Activated naive CD4-positive, alpha-beta T cell treated with anti-CD3 and anti-CD28 coated beads for 36 hours (primary cell): ENCODE measurements at regions not wholly inside any gene's neighbourhood (a gene's known extent, or its start where the extent isn't known, plus 50 kb on each side); places are given as distances from the start of the nearest gene placed in this dataset.
A peak's percentile ranks its signal among the peaks of the same experiment; 100 is the strongest.
"Not testable (repeated sequence)": the region's sequence is repeated elsewhere in the genome, so short reads cannot be mapped to it uniquely, and the experiment has no call there.

Experiments used
- CTCF ChIA-PET: fragments of 350-600 bp; sonication (Branson Sonifier 250); formaldehyde crosslinking; loops from one replicate; lab custom pipeline; 2021; ENCODE audit warnings: antibody characterized with exemption; lab: Charles Lee
- DNase-seq: peaks from one replicate; pipeline ENCODE4 v3.0.0-alpha.2; 2020
- H3K27ac Mint-ChIP-seq: one replicate; pipeline ENCODE4 v1.8.0; 2021; ENCODE audit warnings: mild to moderate bottlenecking, mixed read lengths
- H3K27me3 Mint-ChIP-seq: one replicate; pipeline ENCODE4 v1.8.0; 2021; ENCODE audit warnings: low read depth, mixed read lengths
- H3K36me3 Mint-ChIP-seq: one replicate; pipeline ENCODE4 v1.8.0; 2021; ENCODE audit warnings: low read depth, mixed read lengths
- H3K4me1 Mint-ChIP-seq: one replicate; pipeline ENCODE4 v1.8.0; 2021; ENCODE audit warnings: low read depth, mixed read lengths
- H3K4me3 Mint-ChIP-seq: one replicate; pipeline ENCODE4 v1.8.0; 2021; ENCODE audit warnings: mild to moderate bottlenecking, moderate library complexity, mixed read lengths
- H3K9me3 Mint-ChIP-seq: one replicate; pipeline ENCODE4 v1.8.0; 2021; ENCODE audit warnings: mixed read lengths
- intact Hi-C: fragments of 100-400 bp; cut with micrococcal nuclease; formaldehyde crosslinking; loops from one replicate; pipeline ENCODE4 v1.15.1; 2023

DNA sequence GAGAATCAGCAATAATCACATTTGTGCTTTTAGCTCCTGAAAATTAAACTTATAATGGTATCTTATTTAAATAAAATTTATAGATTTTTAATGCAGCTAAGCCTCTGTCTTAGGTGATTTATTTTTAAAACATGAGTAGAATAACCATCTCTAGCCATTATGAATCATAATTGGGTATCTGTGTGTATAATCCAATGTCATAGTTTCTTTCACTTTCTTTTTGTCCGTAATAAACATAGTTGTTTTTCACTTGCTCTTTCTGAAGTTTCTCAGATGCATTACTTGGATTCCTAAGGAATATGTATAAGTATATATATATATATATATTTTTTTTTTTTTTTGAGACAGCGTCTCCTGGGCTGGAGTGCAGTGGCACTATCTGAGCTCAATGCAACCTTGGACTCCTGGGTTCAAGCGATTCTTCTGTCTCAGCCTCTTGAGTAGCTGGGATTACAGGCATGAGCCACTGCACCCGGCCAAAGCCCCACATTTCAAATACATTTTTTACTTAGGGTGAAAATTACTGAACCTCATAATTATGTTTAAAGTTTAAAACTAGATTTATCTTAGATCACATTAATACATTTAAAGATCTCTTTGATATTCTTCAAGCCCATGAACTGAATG is 377.1 kb downstream of the PRDM9 start:
- no peak overlapping the region for H3K27ac Mint-ChIP-seq
- H3K27me3 Mint-ChIP-seq: no peaks in the 10 kb centered on the region
- no peaks in the 10 kb centered on the region for H3K4me1 Mint-ChIP-seq
- intact Hi-C loops: no loop called here
- peaks cover 1% of the 10 kb centered on the region for H3K36me3 Mint-ChIP-seq
- CTCF ChIA-PET: interaction anchor here (0.5 kb wide), 1 partner anchor 180 kb away, joined by 3 read pairs; no protein-coding TSS in a partner anchor
- no peak overlapping the region for H3K4me3 Mint-ChIP-seq
- H3K9me3 Mint-ChIP-seq: peaks cover 8% of the 10 kb centered on the region
- DNase-seq: no peak

DNA sequence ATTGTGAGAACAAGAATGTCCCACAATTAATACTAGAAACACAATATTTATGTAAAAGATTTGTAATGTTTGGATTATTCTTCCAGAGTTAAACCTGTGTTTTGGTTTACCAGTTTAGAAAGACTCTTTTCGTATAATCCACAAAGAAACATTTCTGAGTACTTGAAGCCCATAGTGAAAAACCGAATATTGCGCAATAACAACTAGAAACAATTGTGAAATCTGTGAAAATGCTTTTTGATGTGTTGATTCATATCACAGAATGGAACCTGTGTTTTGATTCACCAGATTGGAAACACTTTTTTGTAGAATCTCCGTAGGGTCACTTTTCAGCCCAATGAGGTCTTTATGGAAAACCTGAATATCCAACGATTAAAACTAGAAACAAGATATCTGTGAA is 386.2 kb downstream of the PRDM9 start:
- no peak overlapping the region for H3K4me3 Mint-ChIP-seq
- H3K27ac Mint-ChIP-seq: no peak overlapping the region
- DNase-seq: no peak
- intact Hi-C loops: no loop called here
- CTCF ChIA-PET: no interaction called here
- no peaks in the 10 kb centered on the region for H3K4me1 Mint-ChIP-seq
- H3K27me3 Mint-ChIP-seq: no peaks in the 10 kb centered on the region
- no peaks in the 10 kb centered on the region for H3K36me3 Mint-ChIP-seq
- peaks cover 11% of the 10 kb centered on the region for H3K9me3 Mint-ChIP-seq

DNA sequence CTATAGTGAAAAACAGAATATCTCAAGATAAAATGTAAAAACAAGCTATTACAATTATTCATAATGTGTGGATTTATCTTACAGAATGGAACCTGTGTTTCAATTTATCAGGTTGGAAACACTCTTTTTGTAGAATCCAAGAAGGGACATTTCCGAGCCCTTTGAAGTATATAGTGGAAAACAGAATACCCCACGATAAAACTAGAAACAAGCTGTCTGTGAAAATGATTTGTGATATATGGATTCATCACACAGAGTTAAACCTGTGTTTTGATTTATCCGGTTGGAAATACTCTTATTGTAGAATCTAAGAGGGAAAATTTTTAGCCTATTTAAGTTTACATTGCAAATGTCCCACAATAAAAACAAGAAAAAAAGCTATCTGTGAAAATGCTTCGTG is 388.2 kb downstream of the PRDM9 start:
- CTCF ChIA-PET: no interaction called here
- intact Hi-C loops: no loop called here
- H3K27ac Mint-ChIP-seq: no peak overlapping the region

DNA sequence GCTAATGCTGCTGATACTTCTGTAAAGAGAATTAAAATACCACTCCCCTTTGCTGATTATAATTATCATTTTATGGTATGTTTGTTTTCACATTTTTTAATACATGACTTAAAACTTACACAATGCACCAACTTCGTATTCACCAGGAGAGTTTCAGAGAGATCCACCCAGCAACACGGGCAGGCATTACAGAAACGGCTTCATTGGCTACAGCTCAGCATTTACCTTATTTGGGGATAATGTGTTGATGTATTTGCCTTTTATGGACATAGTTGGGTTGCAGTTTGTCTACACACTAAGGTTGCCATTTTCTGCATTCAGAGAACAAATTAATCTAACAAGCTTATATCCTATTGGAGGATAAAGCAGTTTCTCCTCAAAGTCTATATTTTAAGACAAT is 423.6 kb downstream of the PRDM9 start:
- DNase-seq: no peak
- intact Hi-C loops: no loop called here
- Mint-ChIP-seq H3K9me3 (peaks cover 14% of the 10 kb centered on the region), H3K4me3 (no peak overlapping the region), H3K36me3 (no peaks in the 10 kb centered on the region), H3K27ac (no peak overlapping the region), H3K4me1 (no peaks in the 10 kb centered on the region), H3K27me3 (no peaks in the 10 kb centered on the region)
- CTCF ChIA-PET: interaction anchor here (0.6 kb wide), 1 partner anchor 148 kb away, joined by 4 read pairs; no protein-coding TSS in a partner anchor

More for the DNA sequence above, 388.2 kb downstream of the PRDM9 start:
- no peak overlapping the region for H3K4me3 Mint-ChIP-seq
- H3K27me3 Mint-ChIP-seq: no peaks in the 10 kb centered on the region
- no peaks in the 10 kb centered on the region for H3K36me3 Mint-ChIP-seq
- peaks cover 11% of the 10 kb centered on the region for H3K9me3 Mint-ChIP-seq
- DNase-seq: no peak
- H3K4me1 Mint-ChIP-seq: no peaks in the 10 kb centered on the region

DNA sequence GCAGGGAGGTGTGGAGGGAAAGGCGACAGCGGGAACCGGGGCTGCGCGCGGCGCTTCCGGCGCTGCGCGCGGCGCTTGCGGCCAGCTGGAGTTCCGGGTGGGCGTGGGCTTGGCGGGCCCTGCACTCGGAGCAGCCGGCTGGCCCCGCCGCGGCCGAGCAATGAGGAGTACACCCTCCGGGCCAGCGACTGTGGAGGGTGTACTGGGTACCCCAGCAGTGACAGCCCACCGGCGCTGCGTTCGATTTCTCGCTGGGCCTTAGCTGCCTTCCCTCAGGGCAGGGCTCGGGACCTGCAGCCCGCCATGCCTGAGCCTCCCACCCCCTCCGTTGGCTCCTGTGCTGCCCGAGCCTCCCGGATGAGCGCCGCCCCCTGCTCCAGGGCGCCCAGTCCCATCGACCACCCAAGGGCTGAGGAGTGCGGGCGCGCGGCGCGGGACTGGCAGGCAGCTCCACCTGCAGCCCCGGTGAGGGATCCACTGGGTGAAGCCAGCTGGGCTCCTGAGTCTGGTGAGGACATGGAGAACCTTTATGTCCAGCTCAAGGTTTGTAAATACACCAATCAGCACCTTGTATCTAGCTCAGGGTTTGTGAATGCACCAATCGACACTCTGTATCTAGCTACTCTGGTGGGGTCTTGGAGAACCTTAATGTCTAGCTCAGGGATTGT is 444.0 kb downstream of the PRDM9 start:
- H3K4me1 Mint-ChIP-seq: not testable (repeated sequence)

DNA sequence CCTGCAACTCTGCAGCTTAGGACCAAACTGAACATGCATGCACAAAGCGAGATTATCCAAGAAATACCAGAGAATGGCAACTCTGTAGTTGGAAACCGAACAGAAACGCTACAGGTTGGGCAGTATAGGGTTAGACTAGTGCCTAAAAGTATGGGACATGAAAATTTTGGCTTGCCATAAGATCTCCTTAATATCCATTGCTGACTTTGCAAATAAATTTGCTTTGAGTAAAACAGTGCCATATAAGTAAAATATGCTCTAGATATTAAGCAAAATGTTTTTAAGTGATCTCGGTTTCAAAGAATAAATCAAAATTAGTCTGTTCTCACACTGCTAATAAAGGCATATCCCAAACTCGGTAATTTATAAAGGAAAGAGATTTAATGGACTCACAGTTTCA is 456.0 kb downstream of the PRDM9 start:
- peaks cover 7% of the 10 kb centered on the region for H3K9me3 Mint-ChIP-seq
- no peak overlapping the region for H3K4me3 Mint-ChIP-seq
- H3K36me3 Mint-ChIP-seq: no peaks in the 10 kb centered on the region
- CTCF ChIA-PET: no interaction called here
- H3K4me1 Mint-ChIP-seq: no peaks in the 10 kb centered on the region
- H3K27me3 Mint-ChIP-seq: no peaks in the 10 kb centered on the region
- DNase-seq: no peak
- intact Hi-C loops: no loop called here
- no peak overlapping the region for H3K27ac Mint-ChIP-seq

More for the DNA sequence above, 444.0 kb downstream of the PRDM9 start:
- H3K27ac Mint-ChIP-seq, DNase-seq, CTCF ChIA-PET, H3K27me3 Mint-ChIP-seq, H3K36me3 Mint-ChIP-seq, H3K4me3 Mint-ChIP-seq, intact Hi-C loops: not testable (repeated sequence)
- peaks cover 19% of the 10 kb centered on the region for H3K9me3 Mint-ChIP-seq

DNA sequence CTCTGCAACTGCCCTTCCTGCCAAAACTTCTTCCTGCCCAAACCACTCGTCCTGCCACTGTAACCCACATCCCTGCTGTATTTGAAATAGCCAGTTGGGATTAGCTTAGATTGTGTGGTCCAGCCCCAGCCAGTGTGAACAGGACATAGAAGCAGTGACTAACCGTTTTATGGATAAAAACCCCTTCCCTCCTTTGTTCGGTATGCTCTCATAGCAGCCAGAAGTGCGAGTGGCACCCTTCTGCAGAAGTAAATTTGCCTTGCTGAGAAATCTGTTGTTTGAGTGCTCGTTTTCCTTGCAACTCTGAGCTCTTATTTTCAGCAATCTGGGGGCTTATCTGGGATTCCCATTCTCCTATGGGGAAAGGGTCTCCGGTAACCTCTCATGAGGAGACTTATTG is 470.0 kb downstream of the PRDM9 start:
- no peaks in the 10 kb centered on the region for H3K36me3 Mint-ChIP-seq
- H3K4me3 Mint-ChIP-seq: no peak overlapping the region
- CTCF ChIA-PET: no interaction called here
- peaks cover 23% of the 10 kb centered on the region for H3K9me3 Mint-ChIP-seq
- no peak overlapping the region for H3K27ac Mint-ChIP-seq
- intact Hi-C loops: no loop called here
- H3K27me3 Mint-ChIP-seq: no peaks in the 10 kb centered on the region
- no peaks in the 10 kb centered on the region for H3K4me1 Mint-ChIP-seq
- DNase-seq: no peak

DNA sequence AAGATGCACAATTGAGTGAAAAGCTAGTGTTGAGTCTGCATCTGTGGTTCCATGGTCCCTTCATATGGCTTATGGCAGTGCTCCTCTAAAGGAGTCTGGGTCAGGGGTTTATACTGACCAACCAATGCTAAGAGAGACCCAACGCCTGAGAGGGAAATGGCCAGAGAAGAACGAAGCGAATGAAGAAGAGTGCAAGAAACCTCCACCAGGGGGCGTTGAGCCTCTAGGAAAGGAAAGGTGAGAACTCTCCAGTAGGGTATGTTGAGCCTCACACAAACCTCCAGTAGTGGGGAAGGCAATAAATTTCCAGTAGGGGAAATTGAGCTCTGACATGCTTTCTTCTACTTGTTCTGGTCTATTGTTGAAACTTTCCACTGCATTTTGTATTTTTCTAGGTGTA is 470.6 kb downstream of the PRDM9 start:
- Mint-ChIP-seq H3K4me1 (no peaks in the 10 kb centered on the region), H3K9me3 (peaks cover 26% of the 10 kb centered on the region), H3K36me3 (no peaks in the 10 kb centered on the region), H3K27ac (no peak overlapping the region), H3K4me3 (no peak overlapping the region), H3K27me3 (no peaks in the 10 kb centered on the region)
- DNase-seq: peak; percentile 14
- CTCF ChIA-PET: no interaction called here
- intact Hi-C loops: no loop called here

DNA sequence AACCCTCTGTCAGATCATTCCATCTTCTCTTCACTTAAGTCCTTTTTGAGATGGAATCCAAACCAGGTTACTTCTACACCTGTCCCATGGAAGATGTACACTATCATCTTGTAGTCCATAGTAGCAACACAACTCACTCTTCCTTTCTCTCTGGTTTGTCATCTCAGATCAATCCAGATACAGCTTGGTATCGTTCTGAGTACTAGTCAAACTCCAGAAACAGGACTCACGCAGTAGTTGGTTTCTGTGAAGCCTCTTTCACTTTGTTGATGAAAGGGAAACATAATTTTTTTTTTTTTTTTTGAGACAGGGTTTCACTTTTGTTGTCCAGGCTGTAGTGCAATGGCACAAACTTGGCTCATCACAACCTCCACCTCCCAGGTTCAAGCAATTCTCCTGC is 484.0 kb downstream of the PRDM9 start:
- no peak for DNase-seq
- H3K27ac Mint-ChIP-seq: no peak overlapping the region
- H3K4me3 Mint-ChIP-seq: no peak overlapping the region
- CTCF ChIA-PET: no interaction called here
- H3K4me1 Mint-ChIP-seq: no peaks in the 10 kb centered on the region
- peaks cover 7% of the 10 kb centered on the region for H3K9me3 Mint-ChIP-seq
- H3K27me3 Mint-ChIP-seq: no peaks in the 10 kb centered on the region
- intact Hi-C loops: no loop called here
- H3K36me3 Mint-ChIP-seq: no peaks in the 10 kb centered on the region

DNA sequence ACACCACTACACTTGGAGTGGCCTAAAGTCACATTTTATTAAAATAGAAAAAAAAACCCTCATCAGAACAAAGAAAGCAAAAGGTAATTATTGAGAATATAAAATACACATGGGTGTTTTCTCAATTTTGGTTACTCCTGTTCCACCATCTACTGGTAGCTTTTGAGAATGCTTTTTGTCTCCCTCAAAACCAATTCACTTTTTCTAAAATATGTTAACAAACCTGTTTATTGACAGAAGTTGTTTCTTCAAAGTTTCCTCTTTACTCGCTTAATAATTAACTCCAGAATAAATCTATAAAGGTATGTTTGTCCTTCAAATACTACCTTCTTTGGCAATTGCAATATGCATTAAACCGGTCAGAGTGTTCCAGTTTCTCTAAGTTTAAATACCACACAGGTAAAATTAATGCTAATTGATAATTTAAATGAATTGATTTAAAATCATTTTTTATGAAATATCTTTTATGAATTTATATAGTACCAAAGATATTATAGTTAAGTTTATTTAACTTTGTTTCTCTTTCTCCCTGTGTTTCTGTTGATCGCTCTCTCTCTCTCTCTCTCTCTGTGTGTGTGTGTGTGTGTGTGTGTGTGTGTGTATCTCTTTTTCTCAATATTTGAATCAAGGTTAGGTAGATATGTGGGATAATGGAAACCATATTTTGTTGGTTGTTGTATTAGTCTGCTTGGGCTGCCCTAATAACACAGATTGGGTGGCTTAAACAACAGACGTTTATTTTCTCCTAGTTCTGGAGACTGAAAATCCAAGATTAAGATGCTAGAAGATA is 487.4 kb downstream of the PRDM9 start:
- no peak overlapping the region for H3K4me3 Mint-ChIP-seq
- no peaks in the 10 kb centered on the region for H3K36me3 Mint-ChIP-seq
- no peaks in the 10 kb centered on the region for H3K4me1 Mint-ChIP-seq
- H3K27me3 Mint-ChIP-seq: no peaks in the 10 kb centered on the region
- no peak overlapping the region for H3K27ac Mint-ChIP-seq
- DNase-seq: no peak
- peaks cover 9% of the 10 kb centered on the region for H3K9me3 Mint-ChIP-seq
- intact Hi-C loops: no loop called here
- CTCF ChIA-PET: no interaction called here

DNA sequence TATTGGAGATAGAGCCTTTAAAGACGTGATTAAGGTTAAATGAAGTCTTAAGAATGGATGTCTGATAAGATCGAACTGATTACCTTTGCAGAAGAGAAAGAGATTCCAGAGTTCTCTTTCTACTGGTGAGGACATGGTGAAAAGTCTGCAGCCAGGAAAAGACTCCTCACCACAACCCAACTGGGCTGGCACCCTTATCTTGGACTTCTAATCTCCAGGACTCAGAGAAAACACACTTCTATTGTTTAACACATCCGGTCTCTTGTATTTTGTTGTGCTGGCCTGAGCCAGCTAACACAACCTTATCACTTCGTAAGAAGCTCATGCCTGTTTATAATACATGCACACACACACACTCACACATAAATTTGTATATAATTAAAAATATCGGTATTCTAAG is 489.1 kb downstream of the PRDM9 start:
- intact Hi-C loops: no loop called here
- Mint-ChIP-seq H3K4me1 (no peaks in the 10 kb centered on the region), H3K27ac (no peak overlapping the region), H3K27me3 (no peaks in the 10 kb centered on the region), H3K9me3 (peaks cover 5% of the 10 kb centered on the region), H3K36me3 (no peaks in the 10 kb centered on the region), H3K4me3 (no peak overlapping the region)
- no peak for DNase-seq
- CTCF ChIA-PET: no interaction called here

DNA sequence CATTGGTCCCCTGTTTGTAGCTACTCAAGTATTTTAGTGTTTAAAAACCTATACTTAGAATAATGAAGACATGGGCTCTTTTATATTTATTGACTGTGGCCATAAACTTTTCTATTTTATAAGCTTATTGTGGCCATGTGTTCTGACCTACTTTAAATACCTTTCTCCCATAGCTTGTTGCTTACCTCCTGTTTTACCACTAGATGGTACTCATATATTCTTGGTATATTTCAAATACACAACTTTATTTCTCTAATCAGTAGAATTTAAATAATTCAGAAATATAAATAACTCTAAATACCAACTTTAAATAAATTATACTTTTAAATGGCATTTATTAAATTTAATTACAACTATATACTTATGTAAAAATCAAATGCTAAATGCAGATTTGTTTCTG is 498.0 kb downstream of the PRDM9 start:
- intact Hi-C loops: no loop called here
- H3K27ac Mint-ChIP-seq: no peak overlapping the region
- no peaks in the 10 kb centered on the region for H3K36me3 Mint-ChIP-seq
- H3K9me3 Mint-ChIP-seq: peaks cover 16% of the 10 kb centered on the region
- no peaks in the 10 kb centered on the region for H3K27me3 Mint-ChIP-seq
- H3K4me1 Mint-ChIP-seq: no peaks in the 10 kb centered on the region
- no peak for DNase-seq
- no peak overlapping the region for H3K4me3 Mint-ChIP-seq
- CTCF ChIA-PET: interaction anchor here (0.5 kb wide), 1 partner anchor 156 kb away, joined by 3 read pairs; no protein-coding TSS in a partner anchor
